NCI-H524 (cell line): ENCODE measurements at regions not wholly inside any gene's neighbourhood (a gene's known extent, or its start where the extent isn't known, plus 50 kb on each side); places are given as distances from the start of the nearest gene placed in this dataset.
"Not testable (repeated sequence)": the region's sequence is repeated elsewhere in the genome, so short reads cannot be mapped to it uniquely, and the experiment has no call there.

ENCODE experiments used
- DNase-seq, 2 experiments: peaks; one replicate each; lab custom pipeline; 2025; lab: John Stamatoyannopoulos, UW

DNA sequence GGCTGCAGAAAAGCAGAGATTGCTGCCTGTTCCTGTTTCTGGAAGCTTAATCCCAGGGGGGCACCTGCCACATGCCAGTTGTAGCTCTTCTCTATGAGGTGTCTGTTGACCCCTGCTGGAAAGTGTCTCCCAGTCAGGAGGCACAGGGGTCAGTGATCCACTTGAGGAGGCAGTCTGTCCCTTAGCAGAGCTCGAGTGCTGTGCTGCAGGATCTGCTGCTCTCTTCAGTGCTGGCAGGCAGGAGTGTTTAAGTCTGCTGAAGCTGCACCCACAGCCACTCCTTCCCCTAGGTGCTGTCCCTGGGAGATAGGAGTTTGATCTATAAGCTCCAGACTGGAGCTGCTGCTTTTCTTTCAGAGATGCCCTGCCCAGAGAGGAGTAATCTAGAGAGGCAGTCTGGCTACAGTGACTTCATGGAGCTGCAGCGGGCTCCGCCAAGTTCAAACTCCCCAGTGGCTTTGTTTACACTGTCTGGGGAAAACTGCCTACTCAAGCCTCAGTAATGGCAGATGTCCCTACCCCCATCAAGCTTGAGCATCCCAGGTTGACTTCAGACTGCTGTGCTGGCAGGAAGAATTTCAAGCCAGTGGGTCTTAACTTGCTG is 57.6 kb upstream of the CROT start:
- peak; percentile 49 to 72 for DNase-seq

DNA sequence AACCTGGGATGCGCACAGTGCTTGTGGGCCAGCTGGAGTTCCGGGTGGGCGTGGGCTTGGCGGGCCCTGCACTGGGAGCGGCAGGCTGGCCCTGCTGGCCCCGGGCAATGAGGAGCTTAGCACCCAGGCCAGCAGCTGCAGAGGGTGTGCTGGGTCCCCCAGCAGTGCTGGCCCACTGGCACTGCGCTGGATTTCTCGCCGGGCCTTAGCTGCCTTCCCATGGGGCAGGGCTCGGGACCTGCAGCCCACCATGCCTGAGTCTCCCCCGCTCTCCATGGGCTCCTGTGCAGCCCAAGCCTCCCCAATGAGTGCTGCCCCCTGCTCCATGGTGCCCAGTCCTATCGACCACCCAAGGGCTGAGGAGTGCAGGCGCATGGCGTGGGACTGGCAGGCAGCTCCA is 56.7 kb upstream of the CROT start:
- DNase-seq = not testable (repeated sequence)

DNA sequence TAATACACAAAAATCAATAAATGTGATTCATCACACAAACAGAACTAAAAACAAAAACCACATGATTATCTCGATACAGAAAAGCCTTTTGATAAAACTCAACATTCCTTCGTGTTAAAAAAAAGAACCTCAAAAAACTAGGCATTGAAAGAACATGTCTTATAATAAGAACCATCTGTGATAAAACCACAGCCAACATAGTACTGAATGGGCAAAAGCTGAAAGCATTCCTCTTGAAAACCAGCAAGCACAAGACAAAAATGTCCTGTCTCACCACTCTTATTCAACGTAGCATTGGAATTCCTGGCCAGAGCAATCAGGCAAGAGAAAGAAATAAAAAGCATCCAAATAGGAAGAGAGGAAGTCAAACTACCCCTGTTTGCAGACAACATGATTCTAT is 49.9 kb upstream of the CROT start:
- not testable (repeated sequence) for DNase-seq
